ELR (cell line): ENCODE measurements at regions not wholly inside any gene's neighbourhood (a gene's known extent, or its start where the extent isn't known, plus 50 kb on each side); places are given as distances from the start of the nearest gene placed in this dataset.
"Not testable (repeated sequence)": the region's sequence is repeated elsewhere in the genome, so short reads cannot be mapped to it uniquely, and the experiment has no call there.

Source experiments
- DNase-seq: peaks from one replicate; pipeline ENCODE4 v3.0.0-alpha.2; 2015; ENCODE audit warnings: low read depth

DNA sequence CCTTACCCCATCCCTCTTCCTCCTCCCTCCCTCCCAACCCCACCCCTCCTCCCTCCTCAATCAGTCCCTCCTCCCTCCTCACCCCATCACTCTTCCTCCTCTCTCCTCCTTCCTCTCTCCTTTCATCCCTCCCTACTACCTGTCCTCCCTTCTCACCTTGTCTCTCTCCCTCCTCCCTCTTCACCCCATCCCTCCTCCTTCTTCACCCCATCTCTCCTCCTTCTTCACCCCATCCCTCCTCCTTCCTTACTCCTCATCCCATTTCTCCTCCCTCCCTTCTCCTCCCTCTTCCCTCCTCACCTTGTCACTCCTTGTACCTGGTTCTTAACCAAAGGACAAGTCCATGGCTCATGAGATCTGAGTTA, 222.4 kb downstream of the TTLL2 start:
- no peak for DNase-seq

DNA sequence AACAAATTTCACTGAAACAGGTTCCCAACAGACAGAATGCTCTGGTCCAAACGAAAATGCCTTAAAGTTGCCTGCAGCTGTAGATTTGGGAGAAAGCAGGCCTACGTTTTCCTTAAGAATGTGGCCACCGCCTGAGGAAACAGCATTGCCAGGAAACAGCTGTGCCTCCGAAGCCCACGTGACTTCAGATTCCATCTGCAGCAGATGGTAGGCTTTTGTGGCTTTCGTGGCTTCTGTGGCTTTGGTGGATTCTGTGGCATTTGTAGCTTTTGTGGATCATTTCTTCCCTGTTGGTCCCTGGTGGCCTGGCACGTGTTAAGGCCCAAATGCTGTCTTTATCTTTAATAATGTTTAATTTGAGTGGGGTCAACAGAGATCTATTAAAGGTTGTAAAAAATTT, 222.9 kb downstream of the TTLL2 start:
- no peak for DNase-seq

DNA sequence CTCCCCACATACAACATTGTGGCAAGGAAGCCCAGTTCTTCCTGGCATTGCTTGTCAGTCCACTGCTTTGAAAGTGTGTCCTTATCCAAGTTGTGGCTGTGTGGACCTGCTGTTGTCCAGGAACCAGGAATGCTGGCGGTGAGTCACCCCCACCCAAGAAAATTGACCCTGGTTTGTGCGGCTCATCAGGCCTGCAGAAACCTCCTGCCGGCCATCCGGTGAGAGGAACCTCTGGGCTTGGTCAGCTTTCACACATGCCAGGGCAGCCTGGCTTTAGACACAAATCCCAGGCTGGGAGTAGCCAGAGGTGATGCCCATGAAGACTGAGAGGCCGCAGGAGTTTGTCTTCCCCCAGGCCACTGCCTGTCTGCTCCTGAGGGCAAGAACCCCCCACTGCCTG, 223.6 kb downstream of the TTLL2 start:
- DNase-seq: no peak

DNA sequence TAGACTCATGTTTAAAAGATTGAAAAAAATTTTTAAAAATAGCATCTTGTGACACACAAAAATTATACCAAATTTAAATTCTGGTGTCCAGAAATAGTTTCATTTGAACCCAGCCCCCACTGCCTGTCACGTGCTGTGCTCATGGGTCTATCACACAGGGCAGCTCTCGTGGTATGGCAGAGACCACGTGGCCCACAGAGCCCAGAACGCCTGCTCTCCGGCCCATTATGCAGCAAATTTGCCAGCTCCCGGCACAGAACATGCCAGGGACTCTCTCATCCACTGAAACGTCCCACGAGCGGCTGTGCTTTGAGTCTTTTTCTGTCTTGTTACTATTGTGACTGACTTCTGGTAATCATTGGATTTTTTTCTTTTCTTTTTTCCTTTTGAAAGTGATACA, 224.3 kb downstream of the TTLL2 start:
- no peak for DNase-seq

DNA sequence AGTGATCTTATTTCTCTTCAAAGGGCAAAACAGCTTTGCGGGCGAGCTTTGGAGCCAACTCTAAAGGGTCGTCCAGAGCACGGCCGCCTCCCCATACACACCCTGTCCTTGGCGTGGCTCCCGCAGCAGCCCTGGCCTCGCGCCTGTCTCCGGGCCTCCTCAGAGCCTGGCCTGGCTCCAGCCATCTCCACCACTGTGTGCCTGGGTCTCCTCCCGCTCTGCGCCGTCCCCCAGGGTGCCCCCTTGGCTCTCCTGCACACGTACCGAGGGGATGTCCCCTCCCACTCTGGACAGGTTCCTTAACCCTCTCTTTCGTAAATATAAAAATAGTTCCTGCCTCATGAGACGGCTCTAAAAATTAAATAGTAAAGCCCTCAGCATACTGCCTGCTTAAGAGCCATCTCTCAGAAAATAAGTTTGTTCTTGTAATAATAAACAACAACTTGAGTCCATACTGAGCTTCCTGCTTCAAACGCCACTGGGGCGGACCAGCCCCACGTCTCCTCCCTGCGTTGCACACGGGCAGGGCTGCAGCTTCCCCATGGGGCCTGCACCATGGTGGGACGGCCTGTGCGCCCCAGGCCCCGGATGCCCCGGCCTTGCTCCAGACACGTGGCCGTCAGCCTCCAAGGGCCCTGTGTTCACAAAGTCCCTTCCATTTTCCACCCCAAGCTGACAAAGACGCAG, 226.2 kb downstream of the TTLL2 start:
- no peak for DNase-seq

DNA sequence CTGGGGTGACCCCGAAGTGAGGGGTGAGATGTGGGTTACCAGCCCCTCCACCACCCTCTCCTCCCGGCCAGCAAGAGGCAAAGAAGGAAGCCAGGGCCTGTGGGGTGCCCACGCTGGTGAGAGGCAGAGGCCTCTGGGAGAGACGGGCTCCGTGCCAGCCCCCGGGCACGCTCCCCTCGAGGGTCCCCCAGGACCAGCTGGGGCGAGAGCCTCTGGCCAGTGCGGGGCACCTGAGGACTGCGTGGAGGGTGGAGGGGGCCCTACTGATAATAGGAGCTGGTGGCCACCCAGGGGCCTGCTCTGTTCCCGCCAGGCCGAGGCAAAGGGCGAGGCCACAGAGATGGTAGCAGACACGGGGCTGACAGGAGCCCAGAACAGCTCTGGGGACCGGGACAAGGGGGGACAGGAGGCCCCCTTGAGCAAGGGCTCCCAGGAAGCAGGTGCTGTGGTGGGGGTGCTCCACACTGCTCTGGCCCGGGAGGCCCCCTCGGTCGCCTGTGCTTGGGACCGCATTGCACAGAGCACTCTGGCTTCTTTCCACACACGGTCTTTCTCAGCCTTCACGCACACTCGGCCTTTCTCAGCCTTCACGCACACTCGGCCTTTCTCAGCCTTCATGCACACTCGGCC, 226.9 kb downstream of the TTLL2 start:
- DNase-seq: no peak

DNA sequence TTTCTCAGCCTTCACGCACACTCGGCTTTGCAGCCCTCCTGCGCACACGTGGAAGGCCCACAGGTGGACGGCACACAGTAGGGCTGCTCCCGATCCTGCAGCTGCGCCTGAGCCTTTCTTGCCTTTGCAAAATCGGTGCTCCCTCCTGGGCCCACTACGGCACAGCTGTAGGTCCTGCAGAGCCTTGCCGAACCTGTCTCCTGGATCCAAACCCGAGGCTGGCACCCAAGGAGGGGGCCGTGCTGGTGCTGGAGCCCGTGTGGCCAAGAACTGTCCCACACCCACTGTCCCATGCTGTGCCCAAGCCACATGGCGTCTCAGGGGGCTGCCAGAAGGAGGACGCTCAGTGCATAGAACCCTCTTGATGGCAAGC, 227.4 kb downstream of the TTLL2 start:
- DNase-seq: no peak

DNA sequence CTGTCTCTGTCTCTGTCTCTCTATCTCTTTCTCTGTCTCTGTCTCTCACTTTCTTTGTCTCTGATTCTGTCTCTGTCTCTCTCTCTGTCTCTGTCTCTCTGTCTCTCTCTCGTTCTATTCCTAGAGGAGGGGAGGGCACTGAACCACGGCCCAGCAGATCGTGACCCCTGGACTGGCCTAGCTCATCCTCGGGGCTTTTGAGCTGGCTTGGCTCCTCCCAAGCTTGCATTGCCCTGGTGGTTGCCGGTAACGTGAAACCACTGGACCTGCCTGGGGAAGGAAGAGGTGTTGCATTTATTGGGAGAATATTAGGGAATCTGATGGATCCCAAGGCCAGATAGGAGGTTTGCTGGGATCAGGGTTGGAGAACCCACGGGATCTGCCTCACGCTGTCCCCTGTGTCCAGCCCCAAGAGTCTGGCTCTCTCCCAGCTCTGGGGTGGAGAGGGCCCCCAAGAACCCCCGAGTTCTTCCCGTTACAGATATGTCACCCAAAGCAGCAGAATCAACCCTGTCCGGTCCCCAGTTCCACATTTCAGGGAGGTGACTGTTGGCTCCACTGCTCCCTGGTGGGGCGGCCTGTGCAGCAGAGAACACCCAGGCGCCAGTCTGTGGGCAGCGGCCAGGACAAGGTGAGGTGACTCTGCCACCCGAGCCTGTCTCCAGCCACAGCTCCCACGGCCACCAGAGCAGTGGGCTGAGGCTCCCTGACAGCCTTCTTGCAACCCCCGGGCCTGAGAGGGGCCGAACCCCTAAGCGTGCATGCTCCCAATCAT, 228.3 kb downstream of the TTLL2 start:
- DNase-seq: no peak

DNA sequence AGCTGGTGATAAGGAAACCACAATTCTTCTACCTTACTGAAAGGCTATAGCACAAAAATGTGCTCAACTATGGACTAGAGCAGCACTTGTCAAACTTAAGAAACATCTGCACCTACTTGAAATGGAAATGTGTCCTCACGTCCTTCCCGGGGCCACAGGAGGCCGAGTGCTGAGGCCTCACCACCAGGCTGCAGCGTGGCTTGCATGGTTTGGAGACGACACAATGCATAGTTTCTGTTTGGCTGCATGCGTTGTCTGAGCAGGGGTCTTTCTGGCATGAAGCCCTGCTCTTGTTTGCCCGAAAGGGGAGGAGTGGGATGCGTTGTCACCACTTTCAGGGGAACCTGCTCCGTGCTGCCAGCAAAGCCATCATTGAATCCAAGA, 228.8 kb downstream of the TTLL2 start:
- no peak for DNase-seq

DNA sequence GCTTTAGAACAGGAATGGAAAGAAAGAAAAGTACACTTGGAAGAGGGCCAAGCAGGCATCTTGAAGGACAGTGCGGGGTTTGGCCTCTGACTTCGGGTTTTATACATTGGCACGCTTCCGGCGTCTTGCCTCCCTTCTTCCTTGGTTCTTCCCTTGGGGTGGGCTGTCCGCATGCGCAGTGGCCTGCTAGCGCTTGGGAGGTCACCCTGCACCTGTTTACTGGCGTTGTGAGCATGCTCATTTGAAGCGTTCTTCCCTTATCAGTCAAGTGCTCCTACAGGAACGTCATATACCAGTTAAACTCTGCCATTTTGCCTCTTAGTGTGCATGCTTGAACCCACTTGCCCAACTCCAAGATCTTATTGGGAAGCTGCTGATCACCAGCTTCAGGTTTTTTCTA, 230.0 kb downstream of the TTLL2 start:
- no peak for DNase-seq

DNA sequence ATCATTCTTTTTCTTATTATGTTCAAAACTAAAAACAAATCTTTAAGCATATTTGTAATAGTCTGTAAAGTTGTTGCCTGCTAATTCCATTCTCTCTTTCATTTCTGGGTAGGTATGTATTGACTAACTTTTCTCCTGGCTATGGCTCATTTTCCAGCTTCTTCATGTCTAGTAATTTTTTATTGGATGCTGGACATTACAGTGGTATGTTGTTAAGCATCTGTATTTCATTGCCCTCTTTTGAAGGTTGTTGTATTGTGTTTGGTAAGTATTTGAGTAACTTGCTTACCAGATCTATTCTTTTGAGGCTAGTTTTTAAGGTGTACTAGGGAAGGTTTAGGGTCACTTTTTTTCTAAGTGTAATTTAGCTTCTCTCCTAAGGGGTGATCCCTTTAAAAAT, 230.9 kb downstream of the TTLL2 start:
- DNase-seq: no peak

DNA sequence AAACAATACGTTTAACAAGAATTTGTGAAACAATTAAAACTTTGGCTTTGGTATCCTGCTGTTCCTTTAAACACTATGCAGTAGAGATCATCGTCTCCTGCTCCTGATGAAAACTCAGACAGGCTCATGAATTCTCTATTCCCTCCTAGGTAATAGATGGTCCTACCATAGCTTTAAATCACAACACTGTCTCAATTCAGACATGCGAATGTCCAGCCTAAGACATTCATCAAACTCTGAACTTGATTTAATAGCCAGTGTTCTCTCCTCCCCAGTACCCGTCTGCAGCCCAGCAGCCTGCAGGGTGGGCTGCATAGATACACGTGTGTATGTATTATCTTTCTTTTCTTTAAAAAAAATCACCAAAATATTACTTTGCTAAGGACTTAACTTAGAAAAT, 232.8 kb downstream of the TTLL2 start:
- DNase-seq: no peak

DNA sequence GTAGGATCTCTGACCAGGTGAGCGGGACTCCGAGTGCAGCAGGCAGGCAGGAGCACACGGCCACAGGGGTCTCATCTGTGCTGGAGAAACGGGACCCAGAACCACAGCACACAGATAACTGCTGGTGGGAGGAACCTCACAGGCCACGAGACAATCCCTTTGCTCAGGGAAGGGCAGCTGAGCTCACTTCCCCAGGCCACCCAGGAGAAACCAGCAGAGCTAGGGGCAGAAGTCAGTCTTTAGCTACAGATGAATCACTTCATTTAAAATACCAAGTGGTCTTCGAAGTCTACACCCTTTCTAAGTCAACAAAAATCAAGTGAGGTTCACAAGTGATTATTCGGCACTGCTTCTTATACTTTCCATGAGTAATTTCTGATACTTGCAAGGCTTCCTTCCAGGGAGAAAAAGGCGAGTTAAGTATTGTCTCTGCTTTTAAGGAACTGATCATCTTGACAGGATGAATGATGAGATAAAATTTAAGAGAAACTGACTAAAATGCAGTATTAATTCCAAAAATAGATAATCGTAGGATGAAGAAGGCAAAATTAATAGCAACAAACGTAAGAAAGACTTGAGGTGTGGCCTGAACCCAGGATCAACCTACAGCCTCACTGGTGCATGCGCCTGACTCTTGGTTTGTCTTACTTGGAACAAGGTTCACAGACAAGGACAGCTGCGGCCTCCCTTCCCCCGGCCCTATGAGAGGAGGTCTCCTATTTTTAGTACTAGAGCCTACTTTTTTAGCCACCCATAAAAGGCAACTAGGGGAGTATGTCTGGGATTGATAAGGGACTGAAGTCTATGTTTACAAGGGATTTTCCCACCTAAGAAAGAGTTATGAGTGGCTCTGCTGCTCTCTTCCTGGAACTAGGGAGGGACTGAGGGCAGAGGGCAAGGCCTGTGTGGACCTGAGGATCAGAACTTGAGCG, 233.6 kb downstream of the TTLL2 start:
- DNase-seq: no peak

DNA sequence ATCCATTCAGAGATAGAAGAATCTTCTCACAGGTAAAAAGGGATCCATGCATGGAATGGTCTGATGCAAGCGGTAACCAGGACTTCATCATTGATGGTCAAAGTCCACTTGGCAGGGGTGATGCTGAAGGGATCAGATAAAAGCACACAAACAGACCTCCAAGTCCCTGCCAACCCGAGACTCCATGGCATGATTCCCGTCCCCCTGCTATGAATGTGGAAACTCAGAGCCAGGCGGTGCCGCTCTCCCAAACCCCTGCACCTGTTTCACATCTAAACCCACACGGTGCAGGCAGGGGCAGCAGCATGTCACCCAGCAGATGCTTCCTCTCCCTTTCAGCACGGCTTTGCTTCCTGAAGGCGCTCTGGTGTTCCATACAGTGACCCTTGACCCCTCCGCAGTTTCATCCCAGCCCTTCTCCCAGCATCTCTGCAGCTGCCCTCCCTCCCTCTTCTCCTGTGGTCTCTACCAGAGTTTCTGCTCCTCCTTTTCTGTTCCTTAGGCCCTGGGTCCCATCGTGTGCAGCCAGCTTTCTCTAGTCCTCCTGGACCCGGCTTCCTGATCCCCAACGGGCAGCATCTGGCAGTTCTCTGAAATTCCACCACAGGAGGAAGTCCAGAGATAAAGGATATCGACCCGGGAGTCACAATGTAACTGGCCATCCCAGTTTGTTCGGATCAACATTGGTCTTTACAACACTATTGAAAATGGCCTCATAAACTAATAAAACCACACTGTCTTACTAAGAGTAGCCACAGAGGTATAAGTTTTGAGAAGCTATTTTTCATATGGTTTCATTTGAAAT, 235.0 kb downstream of the TTLL2 start:
- DNase-seq: no peak

DNA sequence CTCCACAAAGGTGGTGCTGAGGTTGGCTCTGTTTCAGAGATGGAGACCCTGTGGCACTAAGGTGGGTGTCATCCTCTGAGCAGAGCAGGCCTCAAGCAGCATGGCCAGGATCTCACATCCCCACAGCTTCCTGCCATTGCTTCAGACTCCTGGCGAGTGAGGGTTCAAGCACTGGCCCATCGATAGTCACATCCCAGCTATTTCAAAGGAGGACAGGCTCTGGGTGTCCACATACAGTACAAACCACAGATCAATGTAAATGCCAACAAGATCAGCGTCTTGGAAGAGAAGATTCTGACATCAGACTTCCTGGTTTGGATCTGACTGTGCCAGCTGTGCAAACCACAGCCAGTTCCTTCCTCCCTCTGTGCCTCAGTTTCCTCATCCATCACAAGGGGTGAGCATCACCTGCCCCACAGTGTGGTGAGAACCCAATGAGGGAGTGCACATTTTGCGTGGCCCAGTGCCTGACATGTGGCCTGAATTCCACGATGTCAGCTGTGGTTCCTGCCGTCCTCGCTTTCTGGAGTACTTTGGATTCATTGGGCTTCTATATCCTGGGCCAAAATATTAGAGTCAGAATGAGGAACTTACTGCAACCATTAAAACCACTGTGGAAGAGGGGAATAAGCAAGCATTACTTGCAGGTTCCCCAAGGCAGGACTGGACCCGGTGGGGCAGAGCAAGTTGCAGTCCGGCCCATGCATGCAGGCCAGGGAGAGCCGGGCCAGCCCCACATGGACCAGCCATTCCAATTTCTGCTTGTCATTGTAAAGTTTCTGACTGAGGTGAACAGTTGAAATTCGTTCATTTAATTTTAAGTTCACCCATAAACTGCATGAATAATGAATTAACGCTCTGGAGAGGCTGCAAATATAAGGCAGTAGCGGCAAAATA, 236.0 kb downstream of the TTLL2 start:
- no peak for DNase-seq

DNA sequence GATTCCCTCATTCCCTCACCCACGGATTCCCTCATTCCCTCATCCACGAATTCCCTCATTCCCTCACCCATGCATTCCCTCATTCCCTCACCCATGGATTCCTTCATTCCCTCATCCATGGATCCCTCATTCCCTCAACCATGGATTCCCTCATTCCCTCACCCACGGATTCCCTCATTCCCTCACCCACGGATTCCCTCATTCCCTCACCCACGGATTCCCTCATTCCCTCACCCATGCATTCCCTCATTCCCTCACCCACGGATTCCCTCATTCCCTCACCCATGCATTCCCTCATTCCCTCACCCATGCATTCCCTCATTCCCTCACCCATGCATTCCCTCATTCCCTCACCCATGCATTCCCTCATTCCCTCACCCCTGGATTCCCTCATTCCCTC, 238.0 kb downstream of the TTLL2 start:
- not testable (repeated sequence) for DNase-seq

DNA sequence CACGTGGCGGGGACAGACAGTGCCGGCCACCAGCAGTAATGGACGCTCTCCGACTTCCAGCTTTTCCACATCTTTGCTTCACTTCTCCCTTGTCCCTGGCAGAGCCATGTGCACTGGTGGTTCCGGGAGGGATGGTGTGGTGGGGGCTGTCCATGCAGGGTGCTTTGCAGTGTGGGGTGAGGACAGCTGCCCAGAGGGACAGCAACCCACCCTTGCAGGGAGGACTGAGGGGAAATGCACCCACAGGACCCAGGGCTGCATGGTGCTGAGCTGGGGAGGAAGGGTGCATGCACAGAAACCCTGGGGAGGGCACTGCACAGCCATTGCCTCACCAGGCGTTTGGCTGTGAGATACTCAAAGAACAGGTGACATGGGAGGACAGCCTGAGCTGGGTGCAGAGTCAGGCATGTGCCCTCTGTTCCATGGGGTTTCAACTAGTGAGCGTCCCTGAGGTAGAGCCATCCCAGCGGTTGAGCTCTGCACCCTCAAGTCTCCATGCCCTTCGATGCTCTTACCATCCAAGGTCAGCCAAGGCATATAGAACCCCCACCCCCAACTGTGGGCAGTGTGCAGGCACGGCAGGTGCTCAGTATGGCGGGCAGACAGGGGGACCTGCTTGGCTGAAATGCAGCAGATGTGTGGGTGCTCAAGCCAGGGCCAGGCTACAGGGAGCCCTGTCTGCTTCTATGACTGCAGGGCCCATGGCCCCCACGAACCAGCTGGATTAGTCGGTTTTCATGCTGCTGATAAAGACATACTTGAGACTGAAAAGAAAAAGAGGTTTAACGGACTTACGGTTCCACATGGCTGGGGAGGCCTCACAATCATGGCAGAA, 239.7 kb downstream of the TTLL2 start:
- no peak for DNase-seq

DNA sequence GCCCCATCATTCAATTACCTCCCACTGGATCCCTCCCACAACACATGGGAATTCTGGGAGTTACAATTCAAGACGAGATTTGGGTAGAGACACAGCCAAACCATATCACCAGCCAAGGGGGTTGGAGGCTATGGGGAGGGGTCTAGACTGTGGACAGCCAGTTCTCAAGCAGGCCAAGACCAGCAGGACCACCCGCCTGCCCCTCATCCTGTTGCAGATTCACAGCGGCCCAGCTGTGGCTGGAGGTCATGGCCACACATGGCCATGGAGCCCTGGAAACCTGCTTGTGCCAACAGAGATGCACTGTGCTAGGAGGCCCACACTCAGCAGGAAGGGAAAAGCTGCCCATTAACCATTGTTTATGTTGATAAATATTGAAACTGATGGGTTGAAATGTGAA, 240.5 kb downstream of the TTLL2 start:
- no peak for DNase-seq

DNA sequence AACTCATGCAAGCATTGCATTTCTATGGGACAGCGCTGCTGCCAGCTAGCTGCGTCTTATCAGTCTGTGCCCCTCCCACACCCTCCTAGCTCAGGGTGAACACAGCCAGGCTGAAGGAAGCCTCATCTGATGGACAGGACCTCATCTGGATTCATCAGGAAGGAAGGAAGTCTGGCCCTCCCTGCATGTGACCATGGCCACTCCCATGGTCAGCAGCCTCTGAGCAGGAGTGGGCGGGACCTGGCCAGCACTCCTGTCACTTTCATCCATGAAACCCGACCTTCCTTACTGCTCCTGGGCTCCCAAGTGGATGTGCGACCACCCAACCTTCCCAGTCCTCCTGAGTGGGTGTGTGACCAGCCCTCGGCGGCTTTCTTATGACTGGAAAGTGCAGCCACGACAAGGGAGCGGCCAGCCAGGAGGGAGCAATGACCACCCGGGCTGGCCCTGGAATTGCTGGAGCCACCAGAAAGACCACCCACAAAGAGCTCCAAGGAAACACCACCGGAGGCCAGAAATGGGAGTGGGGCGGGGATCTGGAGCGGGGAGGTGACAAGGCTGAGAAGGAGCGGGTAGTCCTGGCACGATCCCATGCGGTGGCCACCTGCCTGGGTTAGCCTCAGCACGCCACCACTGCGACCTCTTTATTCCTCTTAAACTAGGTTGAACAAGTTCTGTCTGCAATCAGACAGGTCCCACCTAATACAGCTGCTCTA, 241.2 kb downstream of the TTLL2 start:
- no peak for DNase-seq
